Mesenchymal stem cell (in vitro differentiated cells and primary cell): ENCODE measurements at regions not wholly inside any gene's neighbourhood (a gene's known extent, or its start where the extent isn't known, plus 50 kb on each side); places are given as distances from the start of the nearest gene placed in this dataset. TPM values are rescaled to one million over a fixed set of nuclear protein-coding genes. Genes with fewer than 3 reads are reported as not detected.

Source experiments
- DNase-seq: peaks from one replicate; pipeline ENCODE4 v3.0.0-alpha.2; 2013
- H2AFZ ChIP-seq: one replicate; pipeline ENCODE4 v1.6.1; 2013; ENCODE audit warnings: low read depth, mild to moderate bottlenecking, control low read depth, inconsistent platforms, low read length, moderate library complexity
- H2AK5ac ChIP-seq: 2 replicates; pipeline ENCODE4 v1.6.1; 2013; ENCODE audit warnings: low read length, moderate library complexity, mild to moderate bottlenecking, inconsistent platforms; ENCODE audit not compliant: severe bottlenecking
- H2BK120ac ChIP-seq: one replicate; pipeline ENCODE4 v1.6.1; 2013; ENCODE audit warnings: low read depth, mild to moderate bottlenecking, inconsistent platforms, low read length, moderate library complexity
- H2BK12ac ChIP-seq, 2 experiments: one replicate each; pipeline ENCODE4 v1.6.1; 2013; ENCODE audit warnings: inconsistent platforms in 2 of 2, low read length in 2 of 2, mild to moderate bottlenecking in 2 of 2, moderate library complexity in 2 of 2, control low read depth in 1 of 2
- H2BK15ac ChIP-seq: one replicate; pipeline ENCODE4 v1.6.1; 2013; ENCODE audit warnings: mild to moderate bottlenecking, low read depth, inconsistent platforms; ENCODE audit not compliant: poor library complexity, severe bottlenecking
- H2BK5ac ChIP-seq: 2 replicates; pipeline ENCODE4 v1.6.1; 2013; ENCODE audit warnings: low read depth, mild to moderate bottlenecking, low read length, control low read depth, inconsistent platforms; ENCODE audit not compliant: poor library complexity, severe bottlenecking
- H3K14ac ChIP-seq, 2 experiments: one replicate each; pipeline ENCODE4 v1.6.1; 2013; ENCODE audit warnings: inconsistent platforms in 2 of 2, low read length in 2 of 2, control low read depth in 1 of 2, mild to moderate bottlenecking in 1 of 2, moderate library complexity in 1 of 2
- H3K18ac ChIP-seq, 2 experiments: one replicate each; pipeline ENCODE4 v1.6.1; 2013; ENCODE audit warnings: inconsistent platforms in 2 of 2, low read length in 2 of 2, control low read depth in 1 of 2, low read depth in 1 of 2, mild to moderate bottlenecking in 1 of 2
- H3K23ac ChIP-seq, 2 experiments: one replicate each; pipeline ENCODE4 v1.6.1; 2013; ENCODE audit warnings: inconsistent platforms in 2 of 2, low read length in 2 of 2, mild to moderate bottlenecking in 2 of 2, moderate library complexity in 2 of 2, control low read depth in 1 of 2
- H3K27ac ChIP-seq: 2 replicates; pipeline ENCODE4 v1.5.1; 2013; ENCODE audit warnings: mild to moderate bottlenecking, moderate library complexity, low read length, control low read depth, inconsistent platforms; ENCODE audit not compliant: poor library complexity, severe bottlenecking
- H3K27me3 ChIP-seq, 2 experiments: 2 replicates each; pipeline versions ENCODE4 v1.6.1 to v1.7.0; 2013; ENCODE audit warnings: low read length in 2 of 2, mild to moderate bottlenecking in 2 of 2, moderate library complexity in 2 of 2, control low read depth in 1 of 2, inconsistent platforms in 1 of 2; ENCODE audit not compliant: control insufficient read depth in 1 of 2, insufficient read depth in 1 of 2
- H3K36me3 ChIP-seq, 2 experiments: 2 replicates each; pipeline versions ENCODE4 v1.6.1 to v1.7.0; 2013; ENCODE audit warnings: low read length in 2 of 2, control low read depth in 1 of 2, inconsistent platforms in 1 of 2, low read depth in 1 of 2, mild to moderate bottlenecking in 1 of 2; ENCODE audit not compliant: insufficient read depth in 2 of 2, control insufficient read depth in 1 of 2
- H3K4ac ChIP-seq, 2 experiments: one replicate each; pipeline ENCODE4 v1.6.1; 2013; ENCODE audit warnings: inconsistent platforms in 2 of 2, low read length in 2 of 2, mild to moderate bottlenecking in 2 of 2, moderate library complexity in 2 of 2, control low read depth in 1 of 2, low read depth in 1 of 2
- H3K4me1 ChIP-seq: 2 replicates; pipeline ENCODE4 v1.6.1; 2013; ENCODE audit warnings: low read depth, low read length, control low read depth; ENCODE audit not compliant: control insufficient read depth, insufficient read depth
- H3K4me2 ChIP-seq: 2 replicates; pipeline ENCODE4 v1.6.1; 2013; ENCODE audit warnings: low read length, mild to moderate bottlenecking, inconsistent platforms; ENCODE audit not compliant: poor library complexity, severe bottlenecking
- H3K4me3 ChIP-seq, 2 experiments: 2 replicates each; pipeline versions ENCODE4 v1.5.1 to v1.7.0; 2013; ENCODE audit warnings: low read length in 2 of 2, mild to moderate bottlenecking in 2 of 2, control low read depth in 1 of 2, low read depth in 1 of 2; ENCODE audit not compliant: insufficient read depth in 1 of 2
- H3K79me1 ChIP-seq: replicated peaks from 2 replicates; pipeline ENCODE4 v1.6.1; 2013; ENCODE audit warnings: mild to moderate bottlenecking, control low read depth, low read length, inconsistent platforms; ENCODE audit not compliant: poor library complexity, severe bottlenecking
- H3K9ac ChIP-seq: 2 replicates; pipeline ENCODE4 v1.7.0; 2013; ENCODE audit warnings: mild to moderate bottlenecking, low read length, moderate library complexity
- H3K9me3 ChIP-seq: 2 replicates; pipeline ENCODE4 v1.7.0; 2013; ENCODE audit warnings: mild to moderate bottlenecking, low read length; ENCODE audit not compliant: control insufficient read depth
- H4K8ac ChIP-seq: one replicate; pipeline ENCODE4 v1.6.1; 2013; ENCODE audit warnings: inconsistent platforms, mild to moderate bottlenecking, low read length, moderate library complexity
- H4K91ac ChIP-seq: one replicate; pipeline ENCODE4 v1.6.1; 2013; ENCODE audit warnings: mild to moderate bottlenecking, low read length, inconsistent platforms
- WGBS: methylation state at CpG from one replicate; pipeline ENCODE4 v1.1.7; 2013; ENCODE audit warnings: mixed read lengths; 5-methylcytosine and 5-hydroxymethylcytosine counted together
- small RNA-seq: library from polyadenylated mRNA; stranded (forward); fragments of <200 nt; extraction: miRNeasy Mini kit (QIAGEN cat#:217004); gene quantifications from one replicate; pipeline ENCODE3, GENCODE V24; 2013; ENCODE audit warnings: low read depth

DNA sequence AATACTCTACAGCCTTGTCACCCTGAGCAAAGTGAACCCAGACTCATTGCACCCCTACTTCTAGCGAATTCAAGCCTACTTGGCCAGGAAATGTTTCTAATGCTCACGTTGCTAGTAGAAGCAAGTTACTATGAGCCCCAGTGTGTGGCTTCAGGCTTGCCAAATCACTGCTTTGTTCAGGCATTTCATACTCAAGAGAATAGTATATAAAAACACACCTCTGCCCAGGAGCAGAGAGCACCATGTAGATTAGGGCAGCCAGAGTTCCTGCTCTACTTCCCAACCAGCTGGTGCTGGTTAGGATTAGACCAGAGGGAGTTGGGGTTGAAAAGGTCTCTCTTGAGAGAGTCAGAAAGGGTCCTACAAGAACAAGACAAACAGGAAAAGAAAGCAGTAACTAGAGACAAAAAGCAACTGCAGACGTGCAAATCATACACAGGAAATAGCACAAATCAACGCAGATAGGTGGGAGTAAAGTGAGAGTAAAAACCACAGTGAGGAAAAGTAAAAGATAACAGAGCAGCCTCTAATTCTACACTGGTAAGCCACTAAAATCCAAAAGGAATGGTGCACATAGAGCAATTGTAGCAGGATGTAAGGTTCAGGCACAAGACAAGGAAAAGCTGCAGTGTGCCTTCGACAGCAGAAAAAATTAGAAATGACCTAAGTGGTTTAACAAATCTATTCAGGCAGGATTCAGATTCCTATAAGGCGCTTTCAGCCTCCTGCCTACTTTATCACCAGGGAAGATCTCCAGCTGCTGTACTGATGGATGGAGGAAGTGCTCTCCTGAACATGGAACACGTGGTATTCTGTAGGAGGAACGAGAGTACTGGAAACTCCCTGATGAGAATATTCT lies 49.6 kb upstream of the KIF2A start:
- Histone ChIP-seq H3K36me3 (no peaks in the 10 kb centered on the region), H4K91ac (no peak overlapping the region), H4K8ac (no peak overlapping the region), H3K79me1 (no peaks in the 10 kb centered on the region), H3K9ac (no peak overlapping the region), H2BK15ac (no peak overlapping the region), H3K9me3 (no peaks in the 10 kb centered on the region), H2BK12ac (no peak overlapping the region), H3K4me3 (no peak overlapping the region), H3K4ac (no peak overlapping the region), H2BK5ac (no peak overlapping the region), H3K4me2 (no peak overlapping the region), H3K18ac (no peak overlapping the region), H2AK5ac (no peak overlapping the region), H2AFZ (no peak overlapping the region), H3K23ac (no peak overlapping the region), H3K27me3 (no peaks in the 10 kb centered on the region), H3K14ac (no peak overlapping the region), H3K4me1 (no peaks in the 10 kb centered on the region), H2BK120ac (no peak overlapping the region), H3K27ac (no peak overlapping the region)
- DNase-seq = no peak
- 50% methylated on average over 6 of the region's 8 CpGs for WGBS

Small RNAs in the stretch of these regions (small RNA-seq; reads per million reads assigned to genes)
- gene RN7SKP157 (not detected), gene RNU6-913P (not detected)
